IPS DF 4.7 (cell line): ENCODE measurements at regions not wholly inside any gene's neighbourhood (a gene's known extent, or its start where the extent isn't known, plus 50 kb on each side); places are given as distances from the start of the nearest gene placed in this dataset.

Experiments used
- DNase-seq: peaks from one replicate; pipeline ENCODE4 v3.0.0-alpha.2; 2013; ENCODE audit warnings: low spot score; ENCODE audit errors: extremely low read depth

GRCh38 chr13:106753251-106753650, 185.3 kb upstream of the ARGLU1 start:
- DNase-seq: no peak

- no peak for DNase-seq
These were observed 184.7 kb upstream of the ARGLU1 start for GRCh38 chr13:106752584-106753170.

GRCh38 chr13:106748785-106749184, 180.8 kb upstream of the ARGLU1 start:
- no peak for DNase-seq

GRCh38 chr13:106744516-106744915, 176.6 kb upstream of the ARGLU1 start:
- no peak for DNase-seq

GRCh38 chr13:106738186-106738678, 170.3 kb upstream of the ARGLU1 start:
- DNase-seq: no peak

GRCh38 chr13:106736941-106737340, 169.0 kb upstream of the ARGLU1 start:
- no peak for DNase-seq

GRCh38 chr13:106734198-106734597, 166.3 kb upstream of the ARGLU1 start:
- no peak for DNase-seq

- DNase-seq: no peak
These were observed 155.1 kb upstream of the ARGLU1 start for GRCh38 chr13:106723036-106723435.

- DNase-seq: no peak
These were observed 154.7 kb upstream of the ARGLU1 start for GRCh38 chr13:106722620-106723019.

GRCh38 chr13:106721599-106721998, 153.7 kb upstream of the ARGLU1 start:
- DNase-seq: no peak

GRCh38 chr13:106714271-106714982, 146.5 kb upstream of the ARGLU1 start:
- DNase-seq: no peak

- no peak for DNase-seq
These were observed 144.4 kb upstream of the ARGLU1 start for GRCh38 chr13:106712381-106712780.

GRCh38 chr13:106710266-106710665, 142.3 kb upstream of the ARGLU1 start:
- no peak for DNase-seq

GRCh38 chr13:106709522-106709921, 141.6 kb upstream of the ARGLU1 start:
- DNase-seq: no peak

- no peak for DNase-seq
These were observed 134.6 kb upstream of the ARGLU1 start for GRCh38 chr13:106702505-106702904.

GRCh38 chr13:106701771-106702341, 133.9 kb upstream of the ARGLU1 start:
- DNase-seq: no peak

GRCh38 chr13:106700439-106700838, 132.5 kb upstream of the ARGLU1 start:
- DNase-seq: no peak

- no peak for DNase-seq
These were observed 132.1 kb upstream of the ARGLU1 start for GRCh38 chr13:106700007-106700406.

GRCh38 chr13:106699311-106699710, 131.4 kb upstream of the ARGLU1 start:
- no peak for DNase-seq

GRCh38 chr13:106696719-106697118, 128.8 kb upstream of the ARGLU1 start:
- DNase-seq: no peak

- DNase-seq: no peak
These were observed 128.2 kb upstream of the ARGLU1 start for GRCh38 chr13:106696140-106696539.

- no peak for DNase-seq
These were observed 127.2 kb upstream of the ARGLU1 start for GRCh38 chr13:106695139-106695538.

GRCh38 chr13:106691861-106692260, 123.9 kb upstream of the ARGLU1 start:
- no peak for DNase-seq
